ENCODE measurements at regions not wholly inside any gene's neighbourhood (a gene's known extent, or its start where the extent isn't known, plus 50 kb on each side); places are given as distances from the start of the nearest gene placed in this dataset.

- no peak for DNase-seq (ENCODE audit: low spot score)
- in situ Hi-C loops (cut with MboI; ENCODE audit: low pct_unique_long_range_greater_than_20kb, low sequenced_read_pairs, unreplicated experiment): no loop called here
Observed at GRCh38 chr4:14607001-14607400, 395.3 kb upstream of the CPEB2 start.

GRCh38 chr4:14607578-14607977, 394.7 kb upstream of the CPEB2 start:
- DNase-seq (ENCODE audit: low spot score): no peak
- TF ChIP-seq CTCF (IDR thresholded peaks at IDR 0.05; ENCODE audit: extremely low read depth, insufficient read depth, missing control alignments): no peak
- in situ Hi-C loops (cut with MboI; ENCODE audit: low pct_unique_long_range_greater_than_20kb, low sequenced_read_pairs, unreplicated experiment): no loop called here

More at GRCh38 chr4:14607001-14607400, 395.3 kb upstream of the CPEB2 start:
- TF ChIP-seq CTCF (IDR thresholded peaks at IDR 0.05; ENCODE audit: extremely low read depth, insufficient read depth, missing control alignments): no peak

- in situ Hi-C loops (cut with MboI; ENCODE audit: low pct_unique_long_range_greater_than_20kb, low sequenced_read_pairs, unreplicated experiment): no loop called here
- no peak for DNase-seq (ENCODE audit: low spot score)
- TF ChIP-seq CTCF (IDR thresholded peaks at IDR 0.05; ENCODE audit: extremely low read depth, insufficient read depth, missing control alignments): no peak
Observed at GRCh38 chr4:14608630-14609029, 393.7 kb upstream of the CPEB2 start.

GRCh38 chr4:14614840-14615239, 387.4 kb upstream of the CPEB2 start:
- no peak for TF ChIP-seq CTCF (IDR thresholded peaks at IDR 0.05; ENCODE audit: extremely low read depth, insufficient read depth, missing control alignments)
- in situ Hi-C loops (cut with MboI; ENCODE audit: low pct_unique_long_range_greater_than_20kb, low sequenced_read_pairs, unreplicated experiment): no loop called here
- DNase-seq (ENCODE audit: low spot score): no peak

GRCh38 chr4:14615671-14616070, 386.6 kb upstream of the CPEB2 start:
- DNase-seq (ENCODE audit: low spot score): no peak
- no peak for TF ChIP-seq CTCF (IDR thresholded peaks at IDR 0.05; ENCODE audit: extremely low read depth, insufficient read depth, missing control alignments)
- in situ Hi-C loops (cut with MboI; ENCODE audit: low pct_unique_long_range_greater_than_20kb, low sequenced_read_pairs, unreplicated experiment): no loop called here

GRCh38 chr4:14620567-14621141, 381.6 kb upstream of the CPEB2 start:
- in situ Hi-C loops (cut with MboI; ENCODE audit: low pct_unique_long_range_greater_than_20kb, low sequenced_read_pairs, unreplicated experiment): no loop called here
- DNase-seq (ENCODE audit: low spot score): no peak

More at GRCh38 chr4:14620567-14621141, 381.6 kb upstream of the CPEB2 start:
- TF ChIP-seq CTCF (IDR thresholded peaks at IDR 0.05; ENCODE audit: extremely low read depth, insufficient read depth, missing control alignments): no peak
